ENCODE measurements at regions not wholly inside any gene's neighbourhood (a gene's known extent, or its start where the extent isn't known, plus 50 kb on each side); places are given as distances from the start of the nearest gene placed in this dataset.

DNA sequence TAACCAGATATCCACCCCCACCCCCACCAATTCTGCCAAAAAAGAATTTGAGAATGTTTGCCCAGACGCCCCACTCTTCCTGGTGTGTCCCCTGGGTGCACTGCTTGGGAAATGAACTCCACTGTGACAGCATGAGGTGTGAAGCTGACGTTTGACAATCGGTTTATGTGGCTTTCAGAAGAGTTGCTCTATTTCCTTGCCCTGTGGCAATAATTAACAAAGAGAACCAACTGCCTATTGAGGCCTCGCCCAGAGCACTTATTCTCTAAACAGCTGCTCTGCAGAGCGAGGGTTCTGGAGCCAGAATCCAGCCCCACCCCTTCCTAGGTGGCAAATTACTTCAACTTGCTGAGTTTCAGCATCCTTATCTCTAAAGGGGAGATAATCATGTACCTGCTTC lies 115.8 kb upstream of the SIX3 start:
- TF ChIP-seq, protein P1, sequence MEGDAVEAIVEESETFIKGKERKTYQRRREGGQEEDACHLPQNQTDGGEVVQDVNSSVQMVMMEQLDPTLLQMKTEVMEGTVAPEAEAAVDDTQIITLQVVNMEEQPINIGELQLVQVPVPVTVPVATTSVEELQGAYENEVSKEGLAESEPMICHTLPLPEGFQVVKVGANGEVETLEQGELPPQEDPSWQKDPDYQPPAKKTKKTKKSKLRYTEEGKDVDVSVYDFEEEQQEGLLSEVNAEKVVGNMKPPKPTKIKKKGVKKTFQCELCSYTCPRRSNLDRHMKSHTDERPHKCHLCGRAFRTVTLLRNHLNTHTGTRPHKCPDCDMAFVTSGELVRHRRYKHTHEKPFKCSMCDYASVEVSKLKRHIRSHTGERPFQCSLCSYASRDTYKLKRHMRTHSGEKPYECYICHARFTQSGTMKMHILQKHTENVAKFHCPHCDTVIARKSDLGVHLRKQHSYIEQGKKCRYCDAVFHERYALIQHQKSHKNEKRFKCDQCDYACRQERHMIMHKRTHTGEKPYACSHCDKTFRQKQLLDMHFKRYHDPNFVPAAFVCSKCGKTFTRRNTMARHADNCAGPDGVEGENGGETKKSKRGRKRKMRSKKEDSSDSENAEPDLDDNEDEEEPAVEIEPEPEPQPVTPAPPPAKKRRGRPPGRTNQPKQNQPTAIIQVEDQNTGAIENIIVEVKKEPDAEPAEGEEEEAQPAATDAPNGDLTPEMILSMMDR (IDR thresholded peaks at IDR 0.05; ENCODE audit: borderline replicate concordance, extremely low read depth, low read length, poor library complexity, severe bottlenecking), result no peak
- no peak for TF ChIP-seq EZH2 (IDR thresholded peaks at IDR 0.05; ENCODE audit: borderline replicate concordance, low read depth, low read length, severe bottlenecking)
